Lower leg skin (tissue), 3 donors: ENCODE measurements at regions not wholly inside any gene's neighbourhood (a gene's known extent, or its start where the extent isn't known, plus 50 kb on each side); places are given as distances from the start of the nearest gene placed in this dataset.

Experiments
- POLR2A ChIP-seq, 2 donors: fragments of 450-650 bp; IDR thresholded peaks; one replicate each; pipeline ENCODE4 v1.6.1; 2016 to 2017; ENCODE audit warnings: antibody characterized with exemption in 2 of 2, mild to moderate bottlenecking in 1 of 2, moderate library complexity in 1 of 2
- TF ChIP-seq, protein P1 (sequence below), 3 donors: fragments of 450-650 bp; IDR thresholded peaks; one replicate each; pipeline ENCODE4 v1.5.1; 2016; ENCODE audit warnings: antibody characterized with exemption in 3 of 3, mild to moderate bottlenecking in 3 of 3, moderate library complexity in 2 of 3

DNA sequence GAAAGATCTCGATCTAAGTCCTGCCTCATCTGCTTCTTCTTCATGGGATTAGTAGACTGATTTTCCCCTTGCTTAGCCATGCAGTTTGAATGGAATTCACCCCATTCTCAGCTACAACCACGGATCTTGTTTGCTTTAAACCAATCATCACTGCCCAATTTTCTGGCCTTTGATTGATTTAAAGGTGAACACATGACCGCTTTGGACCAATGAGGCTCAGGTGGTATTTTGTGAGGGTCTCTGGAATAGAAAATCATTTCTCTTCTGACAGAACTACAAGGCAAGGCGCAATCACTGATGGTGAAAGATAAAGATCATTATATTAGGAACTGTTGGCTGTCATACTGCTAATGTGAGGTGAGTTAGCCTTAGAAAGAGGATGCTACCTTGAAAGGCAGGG is 213.0 kb upstream of the PLEKHG7 start:
- TF ChIP-seq, protein P1, sequence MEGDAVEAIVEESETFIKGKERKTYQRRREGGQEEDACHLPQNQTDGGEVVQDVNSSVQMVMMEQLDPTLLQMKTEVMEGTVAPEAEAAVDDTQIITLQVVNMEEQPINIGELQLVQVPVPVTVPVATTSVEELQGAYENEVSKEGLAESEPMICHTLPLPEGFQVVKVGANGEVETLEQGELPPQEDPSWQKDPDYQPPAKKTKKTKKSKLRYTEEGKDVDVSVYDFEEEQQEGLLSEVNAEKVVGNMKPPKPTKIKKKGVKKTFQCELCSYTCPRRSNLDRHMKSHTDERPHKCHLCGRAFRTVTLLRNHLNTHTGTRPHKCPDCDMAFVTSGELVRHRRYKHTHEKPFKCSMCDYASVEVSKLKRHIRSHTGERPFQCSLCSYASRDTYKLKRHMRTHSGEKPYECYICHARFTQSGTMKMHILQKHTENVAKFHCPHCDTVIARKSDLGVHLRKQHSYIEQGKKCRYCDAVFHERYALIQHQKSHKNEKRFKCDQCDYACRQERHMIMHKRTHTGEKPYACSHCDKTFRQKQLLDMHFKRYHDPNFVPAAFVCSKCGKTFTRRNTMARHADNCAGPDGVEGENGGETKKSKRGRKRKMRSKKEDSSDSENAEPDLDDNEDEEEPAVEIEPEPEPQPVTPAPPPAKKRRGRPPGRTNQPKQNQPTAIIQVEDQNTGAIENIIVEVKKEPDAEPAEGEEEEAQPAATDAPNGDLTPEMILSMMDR (IDR thresholded peaks at IDR 0.05): no peak
- TF ChIP-seq POLR2A (IDR thresholded peaks at IDR 0.05): no peak
